ENCODE measurements at regions not wholly inside any gene's neighbourhood (a gene's known extent, or its start where the extent isn't known, plus 50 kb on each side); places are given as distances from the start of the nearest gene placed in this dataset.

- DNase-seq, result no peak
Measured at GRCh38 chr13:85663856-85664255, 135.4 kb downstream of the SLITRK6 start.

- no peak for DNase-seq
Measured at GRCh38 chr13:85662186-85662585, 137.0 kb downstream of the SLITRK6 start.

GRCh38 chr13:85661675-85662074 lies 137.5 kb downstream of the SLITRK6 start:
- DNase-seq, result no peak

- DNase-seq, result no peak
Measured at GRCh38 chr13:85659493-85659892, 139.7 kb downstream of the SLITRK6 start.

- DNase-seq, result no peak
Measured at GRCh38 chr13:85657942-85658341, 141.3 kb downstream of the SLITRK6 start.

- no peak for DNase-seq
Measured at GRCh38 chr13:85655040-85655439, 144.2 kb downstream of the SLITRK6 start.

GRCh38 chr13:85654227-85654626 lies 145.0 kb downstream of the SLITRK6 start:
- no peak for DNase-seq

- no peak for DNase-seq
Measured at GRCh38 chr13:85653681-85654080, 145.5 kb downstream of the SLITRK6 start.

GRCh38 chr13:85652491-85652890 lies 146.7 kb downstream of the SLITRK6 start:
- no peak for DNase-seq

- DNase-seq, result no peak
Measured at GRCh38 chr13:85651440-85651839, 147.8 kb downstream of the SLITRK6 start.

GRCh38 chr13:85650613-85651012 lies 148.6 kb downstream of the SLITRK6 start:
- DNase-seq, result no peak

GRCh38 chr13:85640727-85641126 lies 158.5 kb downstream of the SLITRK6 start:
- DNase-seq, result no peak

GRCh38 chr13:85638815-85639393 lies 160.3 kb downstream of the SLITRK6 start:
- DNase-seq, result no peak

GRCh38 chr13:85638265-85638664 lies 161.0 kb downstream of the SLITRK6 start:
- no peak for DNase-seq

GRCh38 chr13:85632526-85633195 lies 166.6 kb downstream of the SLITRK6 start:
- no peak for DNase-seq

GRCh38 chr13:85631801-85632200 lies 167.4 kb downstream of the SLITRK6 start:
- no peak for DNase-seq

GRCh38 chr13:85626603-85627002 lies 172.6 kb downstream of the SLITRK6 start:
- DNase-seq, result no peak

- DNase-seq, result no peak
Measured at GRCh38 chr13:85619321-85619720, 179.9 kb downstream of the SLITRK6 start.

- DNase-seq, result no peak
Measured at GRCh38 chr13:85618521-85618920, 180.7 kb downstream of the SLITRK6 start.

GRCh38 chr13:85616275-85616674 lies 182.9 kb downstream of the SLITRK6 start:
- no peak for DNase-seq

- no peak for DNase-seq
Measured at GRCh38 chr13:85615031-85615430, 184.2 kb downstream of the SLITRK6 start.

- no peak for DNase-seq
Measured at GRCh38 chr13:85610024-85610423, 189.2 kb downstream of the SLITRK6 start.

- no peak for DNase-seq
Measured at GRCh38 chr13:85608255-85608829, 190.9 kb downstream of the SLITRK6 start.

GRCh38 chr13:85603735-85604134 lies 195.5 kb downstream of the SLITRK6 start:
- DNase-seq, result no peak

- no peak for DNase-seq
Measured at GRCh38 chr13:85601526-85601925, 197.7 kb downstream of the SLITRK6 start.
